ENCODE measurements at regions not wholly inside any gene's neighbourhood (a gene's known extent, or its start where the extent isn't known, plus 50 kb on each side); places are given as distances from the start of the nearest gene placed in this dataset.
A peak's percentile ranks its signal among the peaks of the same experiment; 100 is the strongest.
"Not testable (repeated sequence)": the region's sequence is repeated elsewhere in the genome, so short reads cannot be mapped to it uniquely, and the experiment has no call there.

DNA sequence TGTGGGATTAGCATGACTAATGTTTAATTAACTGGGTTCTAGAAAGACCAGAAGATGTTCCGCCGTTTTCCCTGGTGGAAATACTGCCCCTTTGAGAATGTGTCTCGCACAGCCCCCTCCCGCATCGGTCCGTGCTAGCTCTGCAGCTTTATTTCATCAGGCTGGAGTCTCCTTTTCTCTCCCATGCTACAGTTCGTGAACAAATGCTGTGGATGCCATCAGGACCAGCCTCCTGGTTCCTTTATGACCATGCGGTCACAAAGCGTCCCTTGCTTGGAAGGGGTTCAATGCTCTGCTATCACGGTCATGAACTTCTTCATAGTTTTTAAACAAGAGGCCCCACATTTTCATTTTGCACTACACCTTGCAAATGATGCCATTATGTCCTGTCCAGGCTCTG lies 157.7 kb upstream of the TMEM132C start:
- no peak for DNase-seq (ENCODE audit: low read depth, low spot score)

DNA sequence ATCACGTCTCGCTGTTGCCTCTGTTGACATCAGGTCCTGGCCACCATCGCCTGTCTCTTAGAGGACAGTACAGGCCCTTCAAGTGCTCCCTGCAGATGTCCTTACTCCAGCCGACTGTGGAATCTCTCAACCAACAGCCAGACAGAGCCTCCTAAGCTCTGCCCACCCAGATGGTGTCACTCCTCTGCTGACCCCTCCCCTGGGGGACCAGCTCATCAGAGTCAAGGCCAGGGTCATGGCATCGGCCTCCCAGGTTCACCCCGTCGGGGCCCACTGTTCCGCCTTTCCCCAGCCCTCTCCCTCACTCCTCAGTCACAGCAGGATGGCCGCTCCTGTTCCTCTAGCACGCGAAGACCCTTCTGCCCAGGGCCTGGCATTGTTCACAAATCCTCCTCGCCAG lies 157.3 kb upstream of the TMEM132C start:
- DNase-seq (ENCODE audit: low read depth, low spot score) = no peak

DNA sequence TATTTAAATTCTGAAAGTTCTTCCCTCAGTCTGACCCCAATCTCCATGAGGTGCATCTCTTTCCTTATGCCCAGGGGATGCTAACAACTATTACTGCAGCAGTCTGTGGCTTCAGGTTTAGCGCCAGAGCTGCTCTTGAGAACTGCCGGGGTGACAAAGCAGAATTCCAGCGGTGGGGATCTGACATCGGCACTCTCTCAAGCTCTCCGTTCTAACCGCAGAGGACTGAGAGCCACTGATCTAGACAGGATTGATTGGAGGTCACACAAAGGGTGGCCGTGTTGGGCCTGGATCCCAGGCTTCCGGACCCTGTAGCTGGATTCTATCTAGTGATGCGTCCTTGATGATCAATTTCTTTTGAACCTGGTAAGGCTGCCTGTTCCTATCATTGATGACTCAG lies 155.6 kb upstream of the TMEM132C start:
- no peak for DNase-seq (ENCODE audit: low read depth, low spot score)

DNA sequence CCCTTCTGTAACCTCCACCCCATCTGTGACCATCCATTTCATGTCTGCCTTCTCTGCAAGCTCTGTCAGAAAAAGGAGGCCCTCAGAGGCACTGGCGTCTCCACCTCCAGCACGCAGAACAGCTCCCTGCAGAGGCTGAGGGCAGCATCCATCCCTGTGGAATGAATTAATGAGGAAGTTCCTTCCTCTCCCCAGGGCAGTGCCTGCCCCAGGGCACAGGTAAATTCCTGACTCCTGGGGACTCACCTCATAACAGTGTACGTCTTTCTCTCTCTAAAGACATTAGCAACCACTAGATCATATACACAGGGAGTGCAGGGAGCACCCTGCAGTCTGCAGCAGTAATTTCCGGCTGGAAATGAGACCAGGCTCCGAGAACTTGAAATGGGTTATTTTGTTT lies 155.0 kb upstream of the TMEM132C start:
- DNase-seq (ENCODE audit: low read depth, low spot score) = no peak

DNA sequence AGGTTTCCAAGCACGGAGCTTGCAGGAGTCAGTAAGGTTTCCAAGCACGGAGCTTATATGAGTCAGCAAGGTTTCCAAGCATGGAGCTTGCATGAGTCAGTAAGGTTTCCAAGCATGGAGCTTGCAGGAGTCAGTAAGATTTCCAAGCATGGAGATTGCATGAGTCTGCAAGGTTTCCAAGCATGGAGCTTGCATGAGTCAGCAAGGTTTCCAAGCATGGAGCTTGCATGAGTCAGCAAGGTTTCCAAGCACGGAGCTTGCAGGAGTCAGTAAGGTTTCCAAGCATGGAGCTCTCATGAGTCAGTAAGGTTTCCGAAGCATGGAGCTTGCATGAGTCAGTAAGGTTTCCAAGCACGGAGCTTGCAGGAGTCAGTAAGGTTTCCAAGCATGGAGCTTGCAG lies 153.7 kb upstream of the TMEM132C start:
- DNase-seq (ENCODE audit: low read depth, low spot score) = not testable (repeated sequence)

DNA sequence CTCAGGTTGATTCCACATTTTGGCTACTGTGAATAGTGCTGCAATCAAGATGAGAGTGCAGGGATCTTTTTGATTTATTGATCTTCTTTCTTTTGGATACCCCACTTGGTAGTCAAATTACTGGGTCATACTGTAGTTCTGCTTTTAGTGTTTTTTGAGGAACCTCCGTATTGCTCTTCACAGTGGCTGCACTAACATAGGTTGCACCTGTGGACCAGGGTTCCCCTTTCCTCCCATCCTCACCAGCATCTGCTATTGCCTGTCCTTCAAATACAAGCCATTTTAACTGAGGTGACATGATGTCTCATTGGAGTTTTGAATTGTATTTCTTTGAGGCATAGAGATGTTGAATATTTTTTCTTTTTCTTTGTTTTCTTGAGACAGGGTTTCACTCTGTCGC lies 152.5 kb upstream of the TMEM132C start:
- DNase-seq (ENCODE audit: low read depth, low spot score) = no peak

DNA sequence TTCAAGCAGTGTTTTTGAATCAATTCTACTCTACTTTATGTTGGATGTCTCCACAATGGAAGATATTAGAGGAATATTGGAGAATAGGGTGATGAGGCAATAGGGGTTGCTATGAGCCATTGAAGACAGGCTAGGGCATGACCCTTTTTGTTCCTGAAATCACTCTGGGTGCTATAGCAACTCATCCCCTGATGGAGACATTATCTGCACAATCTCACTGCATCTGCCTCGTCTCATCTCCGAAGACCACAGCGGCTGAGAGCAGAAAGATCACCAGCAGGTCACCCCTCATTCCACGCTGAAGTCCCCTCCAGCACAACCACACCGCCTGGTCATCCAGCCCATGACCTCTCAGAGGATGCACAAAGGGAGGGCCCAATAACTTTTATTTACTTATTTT lies 150.4 kb upstream of the TMEM132C start:
- no peak for DNase-seq (ENCODE audit: low read depth, low spot score)

DNA sequence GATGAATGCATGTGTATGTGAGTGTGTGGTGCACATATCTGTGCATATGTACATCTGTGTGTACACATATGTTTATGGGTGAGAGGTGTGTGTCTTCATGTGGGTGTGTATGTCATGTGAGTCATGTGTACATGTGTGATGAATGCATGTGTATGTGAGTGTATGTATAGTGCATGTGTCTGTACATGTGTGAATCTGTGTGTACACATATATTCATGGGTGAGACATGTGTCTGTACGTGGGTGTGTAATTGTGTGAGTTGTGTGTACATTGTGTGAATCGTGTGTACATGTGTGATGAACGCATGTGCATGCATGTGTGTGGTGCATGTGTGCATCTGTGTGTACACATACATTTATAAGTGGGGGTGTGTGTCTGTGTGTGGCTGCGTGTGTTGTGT lies 146.9 kb upstream of the TMEM132C start:
- DNase-seq (ENCODE audit: low read depth, low spot score) = no peak

DNA sequence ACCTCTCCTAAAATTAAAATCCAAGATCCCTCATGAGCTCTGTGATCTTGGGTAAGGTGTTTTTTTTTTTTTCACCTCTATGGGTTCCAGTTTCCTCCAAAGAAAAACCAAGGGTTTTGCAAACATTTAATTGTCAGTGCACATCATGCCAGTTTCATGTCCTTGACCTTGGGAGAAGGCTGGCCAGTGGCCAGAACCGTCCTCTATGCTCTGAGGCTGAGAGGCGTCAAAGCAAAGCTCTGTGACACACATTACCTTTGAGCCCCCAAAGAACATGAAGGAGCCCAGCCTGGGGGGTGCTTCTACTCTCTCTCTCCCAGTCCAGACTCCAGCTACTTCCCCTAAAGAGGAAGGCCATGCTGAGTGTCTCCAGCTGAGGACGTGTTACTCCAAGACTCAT lies 145.5 kb upstream of the TMEM132C start:
- DNase-seq (ENCODE audit: low read depth, low spot score) = no peak

DNA sequence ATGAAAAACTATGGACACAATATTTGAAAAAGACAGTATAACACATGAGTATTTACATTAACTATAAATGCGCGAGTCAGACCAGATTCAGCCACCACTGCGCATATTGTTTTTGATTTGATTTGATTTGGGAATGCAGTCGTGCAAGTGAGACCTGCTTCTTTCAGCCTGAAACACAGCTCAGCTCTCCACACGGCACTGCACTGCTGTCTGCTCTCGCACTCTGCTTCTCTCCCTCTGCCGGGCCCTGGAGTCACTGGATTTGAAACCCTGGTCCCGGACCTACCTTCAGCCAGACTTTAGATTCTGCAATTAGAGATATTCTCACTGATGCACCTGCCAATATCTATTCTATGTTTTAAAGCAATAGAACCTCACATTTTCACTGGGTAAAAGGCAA lies 143.9 kb upstream of the TMEM132C start:
- DNase-seq (ENCODE audit: low read depth, low spot score) = no peak

DNA sequence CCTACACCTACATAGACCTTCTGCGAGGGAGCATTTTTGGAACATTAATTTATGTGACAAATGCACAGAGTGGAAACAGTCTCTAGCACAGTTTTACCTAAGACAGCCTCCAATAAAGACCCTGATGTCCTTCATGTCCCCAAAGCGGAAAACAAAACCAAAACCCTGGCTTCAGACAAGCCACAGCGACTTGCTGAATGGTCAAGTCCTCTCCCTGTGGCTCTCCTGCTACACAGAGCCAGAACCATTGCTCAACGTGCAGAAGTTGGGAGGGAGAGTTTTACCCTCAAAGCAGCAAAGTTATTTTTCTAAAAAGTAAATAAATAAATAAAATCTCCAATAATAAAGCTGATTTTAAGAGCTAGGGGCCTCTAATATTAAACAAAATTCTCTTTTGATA lies 135.0 kb upstream of the TMEM132C start:
- DNase-seq (ENCODE audit: low read depth, low spot score) = no peak

DNA sequence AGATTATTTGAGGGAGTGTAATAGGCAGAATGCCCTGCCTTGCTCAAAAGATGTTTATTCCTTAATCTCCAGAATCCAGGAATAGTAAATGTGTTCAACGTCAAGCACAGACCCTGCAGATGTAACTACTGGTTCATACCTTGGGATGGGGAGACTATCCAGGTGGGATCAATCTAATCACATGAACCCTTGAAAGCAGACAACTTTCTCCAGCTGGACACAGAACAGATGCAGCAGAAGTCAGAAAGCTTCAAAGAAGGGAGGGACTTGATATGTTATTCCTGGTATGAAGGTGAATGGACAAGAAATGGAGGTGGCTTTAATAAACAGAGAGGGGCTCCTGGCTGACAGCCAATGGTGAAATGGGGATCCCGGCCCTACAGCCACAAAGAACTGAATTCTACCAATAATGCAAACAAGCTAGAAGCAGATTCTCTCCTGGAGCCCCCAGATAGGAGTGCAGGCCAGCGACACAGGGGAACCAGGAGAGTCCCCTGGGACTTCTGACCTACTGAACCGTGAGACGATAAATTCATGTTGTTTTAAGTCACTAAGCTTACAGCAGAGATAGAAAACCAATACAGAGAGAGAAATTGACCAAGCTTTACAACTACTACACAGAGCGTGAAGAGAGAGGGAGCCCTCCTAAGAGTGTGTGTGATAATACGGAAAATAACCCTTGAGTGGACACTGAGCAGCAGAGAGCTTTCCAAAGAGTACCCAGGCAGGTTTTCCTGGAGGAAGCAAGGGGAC lies 133.5 kb upstream of the TMEM132C start:
- no peak for DNase-seq (ENCODE audit: low read depth, low spot score)

DNA sequence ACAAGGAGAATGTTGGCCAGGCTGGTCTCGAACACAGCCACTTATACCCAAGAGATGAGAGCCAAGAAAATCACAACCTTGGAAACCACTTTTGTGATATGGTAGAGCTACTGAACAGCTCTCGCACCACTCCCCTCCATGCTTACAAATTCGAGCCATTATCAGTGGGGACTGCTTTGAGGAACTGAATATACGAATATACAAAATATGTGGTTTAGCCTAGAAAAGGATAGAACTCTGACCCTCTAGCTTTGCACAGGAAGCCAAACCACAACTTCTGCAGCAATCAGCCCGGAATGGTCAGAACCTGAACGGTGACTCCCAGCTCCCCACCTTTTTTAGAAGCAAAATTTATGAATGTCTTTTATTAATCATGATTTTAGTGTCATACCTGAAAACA lies 129.8 kb upstream of the TMEM132C start:
- DNase-seq (ENCODE audit: low read depth, low spot score) = no peak

DNA sequence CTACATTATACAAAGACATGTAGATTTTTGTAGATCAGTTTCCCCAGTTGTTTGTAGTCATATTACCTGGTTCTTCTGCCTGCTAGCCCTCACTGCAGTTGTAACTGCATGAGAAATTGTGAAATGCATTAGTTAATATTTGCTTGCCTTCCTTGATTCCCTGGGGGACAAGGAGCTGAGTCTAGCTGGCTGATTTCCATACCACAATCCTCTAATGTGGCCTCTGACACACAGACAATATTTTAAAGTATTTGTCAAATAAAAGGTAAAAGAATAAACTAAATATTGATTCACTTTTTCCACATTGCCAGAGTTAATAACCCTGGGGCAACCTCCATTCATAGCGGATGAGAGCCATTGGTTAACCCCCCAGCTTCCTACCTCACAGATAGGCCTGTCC lies 128.8 kb upstream of the TMEM132C start:
- DNase-seq (ENCODE audit: low read depth, low spot score) = no peak

DNA sequence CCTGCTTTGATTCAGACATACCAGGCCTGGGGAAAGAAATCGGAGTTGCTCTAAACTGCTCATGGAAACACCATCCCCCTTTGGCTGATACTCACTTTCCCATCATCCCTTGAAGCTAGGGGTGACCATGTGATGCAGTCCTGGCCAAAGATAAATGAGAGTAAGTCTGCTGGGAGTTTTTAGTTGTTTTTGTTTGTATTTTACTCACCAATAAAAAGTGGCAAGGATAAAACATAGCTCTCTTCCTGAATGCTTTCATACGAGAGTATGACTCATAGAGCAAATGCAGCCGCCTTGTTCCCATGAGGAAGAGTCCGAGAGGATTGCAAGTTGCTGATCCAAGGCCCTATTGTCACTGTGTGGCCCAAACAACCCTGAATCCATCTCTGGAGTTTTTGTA lies 126.4 kb upstream of the TMEM132C start:
- peak; percentile 2 for DNase-seq (ENCODE audit: low read depth, low spot score)

DNA sequence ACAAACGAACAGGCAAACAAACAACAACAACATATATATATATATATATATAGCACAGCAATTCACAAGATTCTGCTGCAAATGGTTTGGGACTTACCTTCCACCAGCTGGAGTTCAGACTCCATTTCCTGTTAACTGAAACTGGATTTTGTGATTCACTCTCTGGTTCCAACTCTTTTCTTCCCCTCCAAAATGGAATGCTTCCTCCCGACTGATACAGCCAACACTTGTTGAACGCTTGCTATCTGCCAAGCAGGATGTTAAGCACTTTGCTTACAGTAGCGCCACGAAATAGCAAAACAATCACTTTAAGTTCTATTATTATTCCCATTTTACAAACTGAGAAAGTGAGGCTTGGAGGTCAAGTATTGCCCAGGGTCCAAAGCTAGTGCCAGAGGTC lies 116.0 kb upstream of the TMEM132C start:
- DNase-seq (ENCODE audit: low read depth, low spot score) = no peak

DNA sequence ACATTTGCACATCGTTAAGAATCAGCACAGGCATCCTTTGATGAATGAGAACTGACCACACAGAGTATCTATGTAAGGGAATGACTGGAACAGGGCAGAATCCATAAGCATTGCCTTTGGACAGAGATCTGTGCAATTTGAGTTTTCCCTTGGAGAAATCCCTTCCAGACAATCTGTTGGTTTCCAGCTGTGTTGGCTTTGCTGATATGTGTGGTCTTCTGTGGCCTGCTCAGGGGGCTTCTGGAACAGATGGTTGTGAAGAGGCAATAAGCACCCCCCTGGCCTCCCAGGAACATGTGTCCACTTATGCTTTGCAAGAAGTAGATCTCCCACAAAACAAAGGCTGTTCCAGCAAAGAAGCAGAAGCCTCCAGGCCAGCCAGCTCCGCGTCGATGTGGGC lies 111.4 kb upstream of the TMEM132C start:
- DNase-seq (ENCODE audit: low read depth, low spot score) = no peak

DNA sequence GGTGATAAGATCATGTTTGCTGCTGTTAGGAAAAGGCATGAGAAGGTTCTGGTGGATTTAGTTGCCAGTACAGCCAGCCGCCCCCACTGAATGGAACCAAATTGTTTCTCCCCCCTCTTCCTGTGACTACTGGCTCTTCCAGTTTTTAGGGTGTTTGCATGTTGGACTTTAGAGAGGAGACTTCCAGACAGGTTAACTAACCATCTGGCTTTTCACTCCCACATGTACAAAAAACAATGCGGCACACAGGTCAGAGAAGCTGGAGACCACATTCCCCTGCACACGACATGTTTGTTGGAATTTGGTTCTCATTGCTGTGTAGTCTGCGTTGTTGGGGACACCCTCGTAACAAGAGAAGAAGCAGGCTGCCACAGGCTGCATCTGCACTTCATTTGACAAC lies 103.9 kb upstream of the TMEM132C start:
- DNase-seq (ENCODE audit: low read depth, low spot score) = no peak

DNA sequence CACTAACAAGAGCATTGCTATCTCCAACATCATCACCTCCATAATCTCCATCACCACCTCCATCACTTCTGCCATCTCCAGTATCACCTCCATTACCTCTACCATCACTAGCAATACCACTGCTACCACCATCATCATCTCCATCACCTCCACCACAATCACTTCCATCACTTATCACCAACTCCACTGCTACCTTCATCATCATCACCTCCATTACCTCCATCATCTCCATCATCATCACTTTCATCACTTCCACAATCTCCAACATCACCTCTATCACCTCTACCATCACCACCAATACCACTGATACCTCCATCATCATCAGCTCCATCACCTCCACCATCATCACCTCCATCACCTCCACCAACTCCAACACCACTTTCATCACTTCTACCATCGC lies 102.4 kb upstream of the TMEM132C start:
- DNase-seq (ENCODE audit: low read depth, low spot score) = no peak

DNA sequence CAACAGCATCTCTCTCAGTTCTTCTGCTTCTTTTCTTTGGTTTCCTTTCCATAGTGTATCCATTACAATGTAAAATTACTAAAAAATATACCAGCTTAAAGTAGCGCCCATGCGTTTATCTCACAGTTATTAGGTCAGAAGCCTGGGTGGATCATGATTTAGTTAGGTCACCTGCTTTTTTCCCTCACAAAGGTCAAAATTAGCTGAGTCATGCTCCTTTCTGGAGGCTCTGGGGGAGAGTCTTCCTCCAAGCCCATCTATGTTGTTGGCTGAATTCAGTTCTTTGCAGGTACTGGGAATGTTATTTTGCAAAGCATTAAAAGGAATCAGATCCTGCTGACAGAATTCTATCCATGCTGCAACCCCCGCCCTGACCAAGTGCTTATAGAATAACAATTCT lies 101.6 kb upstream of the TMEM132C start:
- no peak for DNase-seq (ENCODE audit: low read depth, low spot score)

DNA sequence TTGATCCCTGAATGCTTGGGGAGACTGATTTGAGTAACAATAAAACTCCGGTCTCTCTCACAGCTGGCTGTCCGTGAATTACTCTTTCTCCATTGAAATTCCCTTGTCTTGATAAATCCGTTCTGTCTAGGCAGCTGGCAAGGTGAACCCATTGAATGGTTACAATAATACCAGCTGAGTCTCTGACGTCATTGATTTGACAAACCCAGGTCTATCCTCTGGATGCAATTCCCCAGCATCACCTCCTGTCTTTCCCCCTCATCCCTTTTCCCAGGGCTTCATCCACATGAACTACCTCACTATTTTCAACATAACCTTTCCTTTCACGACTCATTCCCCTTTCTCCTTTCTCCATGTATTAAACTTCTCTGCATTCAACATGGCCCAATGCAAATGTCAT lies 98.7 kb upstream of the TMEM132C start:
- DNase-seq (ENCODE audit: low read depth, low spot score) = no peak

DNA sequence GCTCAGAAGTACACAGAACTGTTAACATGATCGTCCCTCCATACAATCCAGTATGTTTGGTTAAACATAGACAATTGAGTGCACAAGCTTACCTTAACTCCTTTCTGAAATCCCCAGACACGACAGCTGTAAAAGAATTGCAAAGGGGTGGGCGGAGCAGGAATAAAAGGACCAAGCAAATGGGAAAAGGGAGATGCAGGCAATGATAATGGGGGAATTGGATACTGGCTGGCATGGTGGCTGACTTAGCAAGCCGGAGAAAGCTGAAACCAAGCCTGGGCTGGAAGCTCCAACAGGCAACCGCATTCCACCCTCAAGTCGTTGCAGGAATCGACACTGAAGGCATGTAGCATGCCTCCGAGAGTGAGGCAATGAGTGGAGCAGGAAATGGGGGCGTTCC lies 96.8 kb upstream of the TMEM132C start:
- DNase-seq (ENCODE audit: low read depth, low spot score) = no peak

DNA sequence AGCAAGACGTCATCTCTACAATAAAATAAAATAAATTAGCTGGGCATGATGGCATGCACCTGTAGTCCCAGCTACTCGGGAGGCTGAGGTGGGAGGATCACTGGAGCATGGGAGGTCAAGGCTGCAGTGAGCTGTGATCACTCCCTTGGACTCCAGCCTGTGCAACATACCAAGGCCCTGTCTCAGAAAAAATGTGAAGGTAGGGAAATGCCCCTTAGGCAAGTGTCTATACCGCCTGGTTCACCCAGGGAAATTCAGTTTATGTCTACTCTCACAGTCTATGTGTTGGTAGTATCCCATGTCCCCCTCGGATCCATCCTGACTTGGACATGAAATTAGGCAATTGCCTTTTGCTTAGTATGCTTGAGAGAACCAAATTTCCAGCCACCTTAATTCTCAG lies 88.4 kb upstream of the TMEM132C start:
- DNase-seq (ENCODE audit: low read depth, low spot score) = no peak

DNA sequence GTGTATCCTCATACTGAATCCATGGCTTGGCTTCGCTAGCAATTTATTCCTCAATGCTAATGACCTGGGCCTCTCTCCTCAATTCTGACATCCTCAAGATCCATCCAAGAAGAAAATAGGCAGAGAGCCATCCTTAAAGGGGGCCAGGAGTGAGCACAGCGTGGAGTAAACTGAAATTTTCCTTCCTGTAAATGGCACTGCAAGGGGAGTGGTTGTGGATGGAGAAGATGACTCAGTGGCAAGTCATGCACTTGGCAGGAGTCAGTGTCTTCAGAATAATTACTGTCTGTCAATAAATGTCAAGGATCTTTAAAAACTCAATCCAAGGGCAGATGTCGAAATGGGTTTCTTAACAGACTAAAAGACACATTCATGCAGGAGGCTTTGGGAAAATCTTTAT lies 88.0 kb upstream of the TMEM132C start:
- DNase-seq (ENCODE audit: low read depth, low spot score) = no peak
